ENCODE measurements at regions not wholly inside any gene's neighbourhood (a gene's known extent, or its start where the extent isn't known, plus 50 kb on each side); places are given as distances from the start of the nearest gene placed in this dataset.

DNA sequence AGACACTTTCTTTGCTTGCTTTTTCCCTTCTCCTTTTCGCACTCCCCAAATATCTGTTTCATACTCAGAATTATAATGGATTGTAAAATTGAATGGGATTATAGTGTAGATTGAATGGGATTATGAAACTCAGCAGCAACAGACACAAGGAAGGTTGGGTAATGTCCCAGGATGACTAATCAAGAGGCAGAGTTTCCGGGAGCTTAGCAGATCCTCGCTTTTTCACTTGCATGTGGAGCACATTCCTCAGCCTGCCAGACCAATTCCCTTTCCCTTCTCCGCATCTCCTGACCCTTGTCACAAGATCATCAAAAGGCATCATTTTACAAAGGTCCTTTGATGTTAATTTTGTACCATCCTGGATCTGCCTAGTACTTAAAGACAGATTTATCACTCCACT, 55.1 kb upstream of the SLC1A1 start:
- intact Hi-C loops (cut with DNase I) = no loop called here
- DNase-seq = no peak

DNA sequence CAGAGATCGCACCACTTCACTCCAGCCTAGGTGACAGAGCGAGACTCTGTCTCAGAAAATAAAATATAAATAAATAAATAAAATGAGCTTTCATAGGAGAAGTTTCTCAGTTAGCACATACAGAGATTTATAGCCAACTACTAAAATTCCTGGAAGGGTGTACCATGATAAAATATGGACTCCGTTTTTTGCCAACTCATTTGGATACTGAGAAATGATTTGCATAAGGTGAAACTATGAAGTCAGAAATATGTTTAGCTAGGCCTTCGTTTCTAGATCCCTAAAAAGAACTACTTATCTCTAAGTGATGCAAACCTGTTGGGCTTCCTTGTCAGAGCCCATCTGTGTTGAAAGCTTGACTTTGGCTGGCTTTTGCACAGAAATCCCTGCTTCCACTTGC, 56.9 kb upstream of the SLC1A1 start:
- intact Hi-C loops (cut with DNase I) = no loop called here
- DNase-seq = no peak

DNA sequence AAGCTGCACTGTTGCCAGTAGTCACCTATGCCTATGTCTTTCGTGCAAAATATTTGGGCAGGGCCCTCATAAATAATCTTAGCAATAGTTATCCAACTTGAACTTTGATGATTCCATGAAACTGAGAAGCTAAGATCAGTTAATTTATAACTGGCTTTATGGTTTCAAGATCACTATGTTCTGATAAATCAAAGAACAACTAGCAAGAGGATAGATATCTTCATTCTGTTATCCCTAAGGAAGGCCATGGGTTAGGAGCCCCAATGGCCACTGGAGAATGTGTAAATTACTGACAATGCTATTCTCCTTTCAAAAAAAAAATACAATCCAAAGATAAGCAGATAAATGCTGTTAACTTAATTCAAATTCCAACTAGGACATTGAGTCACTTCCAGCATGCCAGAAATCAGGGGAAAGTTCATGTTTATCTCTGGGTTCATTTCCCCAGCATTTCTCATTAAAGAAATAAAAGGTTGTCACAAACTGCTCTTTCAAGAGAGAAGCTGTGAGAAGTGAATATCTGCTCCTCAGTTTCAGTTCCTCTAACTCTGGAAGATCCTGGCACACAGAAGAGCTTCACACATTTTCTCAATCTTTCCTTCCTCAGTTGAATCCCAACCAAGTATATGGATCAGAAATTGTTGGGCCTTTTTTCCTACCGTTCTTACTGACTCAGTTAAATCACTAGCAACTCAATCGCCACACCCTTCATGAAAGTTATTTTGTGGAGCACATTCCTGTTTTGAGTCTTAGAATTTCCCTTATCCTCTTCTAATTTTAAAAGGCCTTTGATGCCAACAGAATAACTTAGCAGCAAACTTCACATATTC, 59.6 kb upstream of the SLC1A1 start:
- no peak for DNase-seq
- intact Hi-C loops (cut with DNase I) = no loop called here

DNA sequence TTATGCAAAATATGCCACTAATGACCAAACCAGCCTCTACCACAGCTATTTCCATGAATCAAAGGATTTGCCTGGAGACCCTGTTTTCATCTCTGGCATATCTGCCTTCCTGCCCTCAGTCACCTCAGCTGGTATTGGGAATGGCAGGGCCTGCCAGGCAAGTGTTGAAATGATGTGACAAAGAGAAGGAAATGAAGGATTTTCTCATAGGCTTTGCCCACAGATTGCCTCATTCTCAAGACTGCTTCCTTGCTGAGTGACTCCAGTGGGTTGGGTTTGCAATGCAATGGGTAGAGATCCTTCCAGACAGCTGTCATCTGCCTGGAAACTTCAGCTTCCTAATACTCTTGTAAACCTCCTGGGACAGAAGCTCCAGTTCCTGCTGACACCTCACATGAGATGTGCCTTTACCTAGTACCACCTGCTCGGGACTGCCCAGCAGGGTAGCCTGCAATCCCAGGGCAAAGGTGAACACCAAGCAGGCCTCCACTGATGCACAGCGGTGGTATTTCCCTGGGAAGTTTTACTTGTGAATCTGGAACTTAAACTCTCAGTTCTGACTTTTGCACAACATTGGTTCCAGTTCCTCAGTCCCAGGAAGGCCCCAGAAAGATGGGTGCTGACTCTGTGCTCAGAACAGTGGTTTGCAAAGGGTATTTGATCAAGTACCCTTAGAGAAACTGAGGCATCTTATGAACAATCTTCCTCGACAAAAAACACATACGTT, 64.8 kb upstream of the SLC1A1 start:
- no peak for DNase-seq
- intact Hi-C loops (cut with DNase I) = no loop called here

DNA sequence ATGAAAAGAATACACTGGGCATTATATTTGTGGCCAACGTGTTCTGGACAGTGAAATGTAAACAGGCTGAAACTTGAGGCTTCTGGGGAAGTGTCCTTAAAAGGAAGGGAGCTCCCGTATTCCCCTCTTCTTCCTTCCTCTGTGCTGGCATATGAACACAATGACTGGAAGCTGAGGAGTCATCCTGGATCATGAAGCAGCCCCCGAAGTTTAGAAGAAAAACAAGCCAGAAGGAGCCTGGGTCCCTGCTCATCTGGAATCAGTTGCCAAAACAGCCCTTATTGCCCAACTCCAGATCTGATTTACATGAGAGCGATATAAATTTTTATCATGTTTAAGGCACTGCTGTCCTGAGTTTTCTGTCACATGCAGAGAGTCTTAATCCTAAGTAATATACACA, 65.4 kb upstream of the SLC1A1 start:
- intact Hi-C loops (cut with DNase I) = no loop called here
- DNase-seq = no peak

DNA sequence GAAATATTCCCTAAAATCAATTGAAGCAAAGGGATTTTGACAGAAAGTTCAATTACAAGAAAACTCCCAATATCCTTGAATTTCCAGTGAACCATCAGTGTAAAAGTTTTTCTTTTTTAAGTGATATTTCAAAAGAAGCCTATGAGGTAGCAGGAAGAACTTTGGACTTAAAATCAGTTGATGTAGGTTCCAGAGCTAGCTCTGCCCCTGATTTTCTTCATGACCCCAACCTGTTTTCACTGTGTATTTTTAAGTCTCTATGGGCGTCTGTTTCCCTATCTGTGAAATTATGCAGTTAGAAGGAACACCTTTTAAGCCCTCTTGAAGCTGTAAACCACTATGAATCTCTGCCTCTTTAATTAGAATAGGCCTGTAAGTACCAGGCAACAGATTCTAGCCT, 66.2 kb upstream of the SLC1A1 start:
- DNase-seq = no peak
- intact Hi-C loops (cut with DNase I) = no loop called here

DNA sequence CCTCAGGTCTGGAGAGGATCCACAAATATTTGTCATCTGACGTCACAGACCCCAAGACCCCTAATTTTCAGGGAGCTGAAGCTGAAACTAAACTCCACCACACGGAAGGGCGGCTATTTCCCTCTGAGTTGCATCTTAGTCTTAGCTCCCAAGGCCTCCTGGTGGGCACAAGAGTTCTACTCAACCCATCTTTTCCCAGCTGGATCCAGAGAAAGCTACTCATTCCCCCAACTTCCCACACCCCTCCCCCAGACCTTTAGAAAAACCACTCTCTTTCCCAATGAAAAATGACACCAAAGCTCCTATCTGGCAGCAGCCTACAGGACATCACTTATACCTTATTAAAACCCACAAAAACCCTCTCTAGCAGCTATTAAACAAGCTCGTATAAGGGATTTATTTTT, 67.1 kb upstream of the SLC1A1 start:
- no peak for DNase-seq
- intact Hi-C loops (cut with DNase I) = no loop called here

DNA sequence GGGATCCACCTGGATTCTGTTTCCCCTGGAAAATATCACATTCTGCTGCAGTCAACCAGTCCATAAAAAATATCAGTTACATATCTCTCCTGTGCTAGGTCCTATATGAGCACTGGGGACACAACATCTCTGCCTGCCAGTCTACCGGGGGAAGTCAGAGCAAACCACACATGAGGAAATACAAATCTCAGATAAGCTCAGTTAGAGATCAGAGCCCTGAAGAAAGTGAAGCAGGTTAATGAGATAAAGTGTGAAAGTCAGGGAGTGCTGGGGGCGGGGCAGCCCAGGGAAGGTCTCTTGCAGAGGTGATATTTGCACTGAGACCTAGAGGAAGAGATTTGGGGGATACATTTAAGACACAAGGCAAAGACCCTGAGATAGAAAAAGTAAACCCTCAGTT, 67.8 kb upstream of the SLC1A1 start:
- DNase-seq = no peak
- intact Hi-C loops (cut with DNase I) = no loop called here

DNA sequence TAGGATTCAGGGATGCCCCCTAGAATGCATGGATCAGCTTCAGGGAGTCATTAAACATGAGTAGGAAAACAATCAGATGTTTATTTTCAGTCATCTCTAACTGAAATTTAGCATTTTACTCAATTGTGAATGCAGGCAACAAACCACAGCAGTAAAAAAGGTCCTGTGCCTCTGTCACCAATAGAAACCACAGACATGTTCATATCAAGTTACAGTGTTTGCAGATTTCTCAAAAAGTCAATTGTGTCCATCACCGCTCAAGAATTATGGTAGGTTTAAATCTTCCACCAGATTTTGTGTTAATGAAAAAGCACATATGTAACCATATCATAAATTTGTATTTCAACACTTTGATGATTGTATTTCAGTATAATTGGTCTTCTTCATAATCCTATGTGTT, 68.4 kb upstream of the SLC1A1 start:
- intact Hi-C loops (cut with DNase I) = no loop called here
- DNase-seq = no peak

DNA sequence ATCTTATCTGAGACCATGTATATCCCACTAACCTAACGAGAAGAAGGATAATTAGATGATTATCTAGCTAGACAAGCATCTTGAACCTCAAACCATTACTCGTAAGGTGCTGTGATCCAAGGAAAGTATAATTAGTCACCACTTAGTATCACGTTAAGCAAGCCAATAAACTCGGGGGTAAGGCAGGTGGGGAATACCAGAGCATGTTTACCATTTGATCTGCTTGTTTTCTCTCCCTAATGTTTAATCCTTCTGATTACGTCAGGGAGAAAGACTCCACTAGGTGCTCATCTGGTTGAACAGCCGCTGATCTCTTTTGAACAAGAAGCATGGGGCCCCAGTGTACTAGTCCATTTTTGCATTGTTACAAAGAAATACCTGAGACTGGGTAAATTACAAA, 69.9 kb upstream of the SLC1A1 start:
- DNase-seq = no peak
- intact Hi-C loops (cut with DNase I) = no loop called here

DNA sequence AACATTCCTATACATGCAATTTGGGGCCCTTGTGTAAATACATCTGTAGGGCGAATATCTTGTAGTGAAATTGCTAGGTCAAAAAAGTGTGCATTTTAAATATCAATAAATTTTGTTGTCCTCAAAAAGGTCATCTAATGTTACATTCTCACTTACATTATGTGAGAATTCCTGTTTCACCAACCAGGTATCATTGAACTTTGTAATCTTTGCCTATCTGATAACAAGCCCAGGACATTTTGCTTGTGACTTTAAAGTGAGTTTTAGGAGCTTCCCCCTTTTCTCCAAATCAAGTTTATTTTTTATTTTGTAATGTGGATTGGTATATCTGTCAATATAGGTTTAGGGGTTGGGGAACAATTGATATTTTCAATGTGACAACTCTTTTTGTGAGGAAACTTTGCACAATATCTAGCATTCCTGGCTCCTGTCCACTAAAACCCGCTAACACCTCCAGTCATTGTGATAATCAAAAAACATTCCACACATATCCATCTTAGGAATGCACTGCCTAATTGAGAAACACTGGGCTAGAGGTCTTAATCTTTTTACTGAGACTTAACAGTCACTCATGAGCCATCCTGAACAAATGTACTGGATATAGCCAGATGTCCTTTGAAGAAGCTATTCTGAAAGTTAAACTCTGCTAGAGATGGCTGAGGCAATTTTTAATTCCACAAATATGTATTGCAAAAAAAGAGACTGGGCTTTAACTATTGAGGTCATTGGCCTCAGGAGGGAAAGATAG, 72.5 kb upstream of the SLC1A1 start:
- no peak for DNase-seq
- intact Hi-C loops (cut with DNase I) = no loop called here

DNA sequence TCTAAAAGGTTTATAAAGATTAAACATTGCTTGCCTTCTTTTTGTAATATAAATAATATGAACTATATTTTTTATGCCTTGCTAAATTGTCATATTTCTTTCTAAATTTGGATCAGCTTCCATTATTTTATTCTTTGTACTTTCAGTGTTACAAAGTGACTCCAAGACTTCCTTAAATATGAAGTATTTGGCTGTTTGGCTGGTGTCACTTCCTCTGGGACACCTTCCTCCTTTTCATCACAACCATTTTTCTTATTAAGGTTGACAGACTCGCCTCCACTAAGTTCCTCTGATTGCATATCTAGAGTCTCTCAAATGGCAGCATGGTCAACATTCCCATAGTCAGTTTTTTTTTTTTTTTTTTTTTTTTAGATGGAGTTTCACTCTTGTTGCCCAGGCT, 73.8 kb upstream of the SLC1A1 start:
- DNase-seq = no peak
- intact Hi-C loops (cut with DNase I) = no loop called here

DNA sequence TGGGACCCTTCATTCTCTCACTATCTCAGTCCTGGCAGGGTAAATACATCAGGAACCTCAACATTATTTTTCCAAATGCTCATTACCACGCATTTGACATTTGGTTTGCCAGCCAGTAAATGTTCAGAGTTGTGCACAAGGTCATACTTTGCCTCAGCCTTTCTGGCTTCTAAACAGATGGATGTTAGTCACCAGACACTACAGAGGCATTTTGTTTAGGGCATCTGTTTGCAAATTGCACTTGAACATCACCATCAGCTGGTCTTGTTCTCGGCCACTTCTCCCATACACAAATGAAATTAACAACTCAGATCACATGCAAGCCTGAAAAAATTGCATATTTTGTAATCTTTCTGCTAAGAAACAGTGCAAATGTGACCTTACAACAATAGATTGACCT, 75.0 kb upstream of the SLC1A1 start:
- intact Hi-C loops (cut with DNase I) = no loop called here
- no peak for DNase-seq

DNA sequence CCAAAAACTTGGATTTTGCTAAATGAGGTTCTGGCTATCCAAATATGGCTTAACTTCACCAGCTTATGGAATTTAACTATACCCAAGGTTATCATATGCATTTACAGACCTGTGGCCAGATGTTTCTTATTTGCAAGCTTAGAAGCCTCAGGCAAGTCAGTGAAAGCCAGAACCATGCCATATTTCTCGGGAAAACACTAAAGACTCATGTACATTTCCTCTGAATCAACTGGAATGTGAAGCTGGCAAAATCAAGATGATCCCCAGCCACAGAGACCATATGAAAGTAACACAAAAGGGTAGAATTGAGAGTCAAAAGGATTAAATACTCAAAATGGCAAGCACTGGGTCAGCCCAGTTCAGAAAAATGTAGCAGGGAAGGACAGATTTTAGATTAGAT, 76.4 kb upstream of the SLC1A1 start:
- intact Hi-C loops (cut with DNase I) = no loop called here

DNA sequence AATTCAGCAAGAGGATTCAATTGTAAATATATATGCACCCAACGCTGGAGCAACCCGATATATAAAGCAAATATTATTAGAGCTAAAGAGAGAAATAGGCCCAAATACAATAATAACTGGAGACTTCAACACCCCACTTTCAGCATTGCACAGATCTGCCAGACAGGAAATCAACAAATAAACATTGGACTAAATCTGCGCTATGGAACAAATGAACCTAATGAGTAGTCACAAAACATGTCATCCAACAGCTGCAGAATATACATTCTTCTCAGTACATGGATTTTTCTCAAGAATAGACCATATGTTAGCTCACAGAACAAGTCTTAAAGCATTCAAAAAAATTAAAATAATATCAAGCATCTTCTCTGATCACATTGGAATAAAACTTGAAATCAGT, 86.1 kb upstream of the SLC1A1 start:
- intact Hi-C loops (cut with DNase I) = no loop called here
- no peak for DNase-seq

More for the DNA sequence above, 76.4 kb upstream of the SLC1A1 start:
- no peak for DNase-seq

DNA sequence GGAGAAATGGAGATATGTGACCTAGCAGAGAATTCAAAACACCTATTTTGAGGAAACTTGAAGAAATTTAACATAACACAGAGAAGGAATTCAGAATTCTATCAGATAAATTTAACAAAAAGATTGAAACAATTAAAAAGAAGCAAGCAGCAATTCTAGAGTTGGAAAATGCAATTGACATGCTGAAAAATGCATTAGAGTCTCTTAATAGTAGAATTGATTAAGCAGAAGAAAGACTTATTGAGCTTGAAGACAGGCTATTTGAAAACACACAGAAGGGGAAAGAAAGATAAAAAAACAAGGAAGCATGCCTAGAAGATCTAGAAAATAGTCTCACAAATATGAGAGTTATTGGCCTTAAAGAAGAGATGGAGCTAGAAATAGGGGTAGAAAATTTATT, 87.8 kb upstream of the SLC1A1 start:
- intact Hi-C loops (cut with DNase I) = no loop called here
- DNase-seq = no peak

DNA sequence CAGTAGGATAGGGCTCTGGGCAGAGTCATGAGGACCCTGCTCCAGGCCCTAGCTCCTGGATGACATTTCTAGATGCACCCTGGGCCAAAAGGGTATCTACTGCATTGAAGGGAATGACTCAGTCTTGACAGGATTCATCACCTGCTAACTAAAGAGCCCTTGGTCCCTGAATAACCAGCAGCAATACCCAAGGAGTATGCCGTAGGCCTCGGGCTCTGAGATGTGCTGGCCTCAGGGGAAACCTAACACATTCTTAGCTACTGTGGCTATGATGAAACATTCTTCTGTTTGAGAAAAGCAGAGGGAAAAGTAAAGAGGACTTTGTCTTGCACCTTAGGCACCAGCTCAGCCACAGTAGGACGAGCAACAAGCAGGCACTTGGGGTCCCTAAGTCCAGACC, 89.5 kb upstream of the SLC1A1 start:
- no peak for DNase-seq
- intact Hi-C loops (cut with DNase I) = no loop called here

DNA sequence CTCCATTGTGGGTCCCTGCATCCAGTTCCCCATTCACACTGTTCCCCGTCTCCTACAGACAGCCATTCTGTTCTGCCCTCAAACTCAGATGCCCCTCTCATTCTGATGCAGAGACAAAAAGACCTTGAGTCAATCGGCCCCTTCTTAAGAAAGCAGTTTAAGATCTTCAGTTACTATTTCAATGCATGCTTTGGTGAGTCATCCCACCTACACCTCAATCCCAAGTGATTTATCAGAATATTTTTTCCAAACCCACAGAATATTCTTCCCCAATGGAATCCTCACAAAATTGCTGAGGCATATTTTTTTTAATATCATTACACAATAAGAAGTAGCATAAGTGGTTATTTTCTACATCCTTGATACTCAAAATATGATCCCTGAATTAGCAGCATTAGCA, 92.4 kb upstream of the SLC1A1 start:
- intact Hi-C loops (cut with DNase I) = no loop called here
- no peak for DNase-seq

DNA sequence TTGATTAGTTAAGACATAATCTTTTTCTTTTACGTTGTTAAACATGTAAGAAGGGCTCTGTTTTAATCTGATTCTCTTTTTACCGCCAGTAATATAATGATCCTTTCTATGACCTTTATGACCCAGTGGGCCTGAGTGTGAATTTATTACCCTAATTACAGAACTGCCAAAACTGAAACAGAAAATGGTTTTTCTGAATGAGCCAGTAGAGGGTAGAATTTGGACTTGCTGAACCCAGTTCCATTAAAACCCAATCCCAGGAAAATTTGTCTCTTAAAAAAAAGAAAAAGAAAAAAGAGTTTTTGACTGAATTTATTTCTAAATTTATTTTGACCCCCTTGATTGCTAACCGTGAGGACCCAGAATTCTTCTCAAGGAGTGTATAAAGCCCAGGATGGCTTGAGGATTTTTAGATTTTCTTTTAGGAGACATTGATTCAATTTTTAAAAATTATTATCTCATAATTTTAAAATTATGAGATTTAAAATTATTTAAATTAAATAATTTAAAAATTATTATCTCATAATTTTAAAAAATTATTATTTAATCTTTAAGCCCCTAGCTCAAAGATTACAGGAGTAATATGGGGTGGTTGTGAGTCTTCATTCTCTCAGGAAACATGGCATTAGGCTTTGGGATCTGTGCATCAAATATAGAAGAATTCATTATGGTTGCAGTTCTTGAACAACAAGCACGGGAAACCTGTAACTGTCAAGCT, 94.1 kb upstream of the GLIS3 start:
- DNase-seq = no peak
- intact Hi-C loops (cut with DNase I) = no loop called here

DNA sequence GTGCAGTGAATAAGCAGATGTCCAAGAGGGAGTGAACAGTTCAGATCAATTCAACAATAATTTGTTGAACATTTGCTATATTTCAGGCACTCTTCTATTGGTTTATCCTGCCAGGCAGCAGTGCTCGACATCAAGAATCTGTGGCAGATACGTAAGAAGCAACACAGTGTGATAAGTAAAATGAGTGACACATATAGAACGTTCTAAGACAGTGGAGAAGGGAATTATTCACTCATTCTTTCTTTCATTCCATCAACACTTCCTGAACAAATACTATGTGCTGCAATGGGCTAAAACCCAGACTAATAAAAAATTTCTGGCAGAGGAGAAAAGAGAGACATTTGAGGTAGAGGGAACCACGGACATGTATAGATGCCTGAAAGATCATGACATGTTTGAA, 89.9 kb upstream of the GLIS3 start:
- DNase-seq = no peak
- intact Hi-C loops (cut with DNase I) = loop anchor here (10.0 kb wide), 1 partner anchor 355 kb away; the partner anchor contains the start of gene AK3

DNA sequence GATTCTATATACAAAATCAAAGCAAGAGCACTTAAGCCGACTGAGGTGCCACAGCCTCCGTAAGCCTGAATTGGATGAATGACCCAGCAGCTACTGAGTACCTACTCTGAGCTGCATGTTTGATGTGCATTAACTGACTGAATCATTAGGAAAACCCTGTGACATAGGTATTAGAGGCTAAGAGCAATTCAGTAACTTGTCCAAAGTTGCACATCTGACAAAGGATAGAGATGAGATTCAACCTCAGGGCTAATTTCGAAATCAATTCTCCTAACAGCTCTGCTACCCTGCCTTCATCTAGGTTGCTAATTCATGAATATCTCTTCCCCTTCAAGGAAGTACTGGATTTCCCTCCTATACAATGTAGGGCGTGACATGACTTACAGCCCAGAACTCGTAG, 89.1 kb upstream of the GLIS3 start:
- DNase-seq = no peak
- intact Hi-C loops (cut with DNase I) = loop anchor here (10.0 kb wide), 1 partner anchor 356 kb away; the partner anchor contains the start of gene AK3

All from posterior cingulate gyrus (tissue), 11 donors.